Panc1 (cell line): ENCODE measurements at regions not wholly inside any gene's neighbourhood (a gene's known extent, or its start where the extent isn't known, plus 50 kb on each side); places are given as distances from the start of the nearest gene placed in this dataset.

Experiments
- CTCF ChIP-seq: fragments of 450-650 bp; IDR thresholded peaks from 2 replicates; pipeline ENCODE4 v1.5.1; 2017; ENCODE audit warnings: mild to moderate bottlenecking
- POLR2AphosphoS5 ChIP-seq: IDR thresholded peaks from 2 replicates; pipeline ENCODE4 v1.6.1; 2012; ENCODE audit warnings: mild to moderate bottlenecking, low read depth, low read length, moderate library complexity
- REST ChIP-seq, 2 experiments: IDR thresholded peaks; 2 replicates each; pipeline ENCODE4 v1.6.1; 2011 to 2012; ENCODE audit warnings: low read depth in 2 of 2, control low read depth in 1 of 2, low read length in 1 of 2, mild to moderate bottlenecking in 1 of 2, moderate library complexity in 1 of 2; ENCODE audit not compliant: insufficient read depth in 1 of 2
- TCF7L2 ChIP-seq: IDR thresholded peaks from 2 replicates; pipeline ENCODE4 v1.6.1; 2011; ENCODE audit warnings: mild to moderate bottlenecking, low read depth, low read length, inconsistent platforms

- TF ChIP-seq POLR2AphosphoS5: no peak
- TF ChIP-seq REST (IDR thresholded peaks at IDR 0.05; ENCODE audit: insufficient read depth in 1 of 2, low read depth in 2 of 2, low read length in 1 of 2): no peak
- no peak for TF ChIP-seq CTCF
- TF ChIP-seq TCF7L2: no peak
Observed at GRCh38 chr12:127146991-127147718, 1119.8 kb upstream of the TMEM132C start.
